TTC549 (cell line): ENCODE measurements at regions not wholly inside any gene's neighbourhood (a gene's known extent, or its start where the extent isn't known, plus 50 kb on each side); places are given as distances from the start of the nearest gene placed in this dataset.
"Not testable (repeated sequence)": the region's sequence is repeated elsewhere in the genome, so short reads cannot be mapped to it uniquely, and the experiment has no call there.

ENCODE experiments used
- FAIRE-seq: peaks from 2 replicates; lab custom pipeline; 2012; peaks lifted over from hg19 to GRCh38; lab: Jason Lieb, UNC

DNA sequence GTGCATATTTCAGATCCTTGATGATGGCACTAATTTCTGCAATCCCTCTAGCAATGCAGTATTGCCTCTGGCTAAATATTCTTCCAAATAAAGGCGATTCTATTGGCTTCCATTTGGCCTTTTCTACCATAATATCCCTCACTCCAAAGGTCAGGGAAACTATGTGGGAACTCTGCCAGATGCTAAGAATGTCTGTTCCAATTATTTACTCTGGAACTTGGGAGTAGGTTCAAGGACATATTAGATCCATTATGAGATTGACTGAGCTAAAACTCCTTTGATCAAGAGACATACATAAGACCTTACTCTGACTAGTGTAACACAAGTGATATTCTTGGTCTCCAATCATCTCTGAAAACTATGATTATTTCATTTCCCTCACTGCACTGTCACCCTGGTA is 674.5 kb upstream of the NECTIN3 start:
- no peak for FAIRE-seq

DNA sequence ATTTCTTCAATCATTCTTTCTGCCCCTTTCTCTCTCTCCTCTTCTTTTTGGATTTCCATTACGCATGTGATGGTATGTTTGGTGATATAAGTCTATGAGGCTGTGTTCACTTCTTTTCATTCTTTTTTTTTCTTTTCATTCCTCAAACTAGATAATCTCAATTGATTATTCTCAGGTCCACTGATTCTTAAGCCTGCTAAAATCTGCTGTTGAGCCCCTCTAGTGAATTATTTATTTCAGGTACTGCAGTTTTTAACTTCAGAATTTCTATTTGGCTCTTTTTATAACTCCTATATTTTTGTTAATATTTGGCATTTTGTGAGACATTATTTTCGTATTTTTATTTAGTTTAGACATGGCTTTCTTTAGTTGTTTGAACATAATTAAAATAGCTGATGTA is 671.3 kb upstream of the NECTIN3 start:
- FAIRE-seq, result no peak

DNA sequence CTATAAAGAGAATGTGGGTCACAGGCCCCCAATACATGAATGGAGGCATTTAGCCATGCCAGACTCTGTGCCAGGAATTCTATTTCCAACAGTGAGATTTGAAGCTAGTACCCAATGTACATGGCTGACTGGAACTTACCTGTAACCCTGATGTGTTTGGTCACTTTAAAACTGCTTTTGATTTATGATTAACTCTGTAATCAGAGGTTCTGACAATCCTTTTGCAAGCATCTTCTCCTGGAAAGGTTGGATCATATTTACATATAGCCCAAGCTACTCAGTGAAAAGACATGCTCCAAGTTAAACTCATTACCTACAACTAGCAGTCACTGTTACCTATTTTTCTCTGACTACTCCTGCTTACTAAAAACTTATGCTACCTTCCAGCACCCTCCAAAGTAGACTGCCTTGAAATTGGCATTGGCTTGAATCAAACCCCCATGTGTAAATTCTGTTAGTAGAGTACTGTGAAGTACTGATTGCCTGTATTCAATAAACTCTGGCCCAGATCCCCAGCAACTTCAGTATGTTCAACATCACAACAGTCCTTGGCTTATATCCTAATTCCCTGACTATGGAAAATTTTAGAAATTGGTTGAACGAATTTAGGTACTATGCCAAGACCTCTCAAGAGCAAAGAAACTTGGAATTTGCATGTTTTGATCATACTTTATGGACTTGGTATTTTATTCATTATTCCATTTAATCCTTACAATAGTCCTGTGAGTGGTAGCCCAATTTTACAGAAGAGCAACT is 665.6 kb upstream of the NECTIN3 start:
- no peak for FAIRE-seq

DNA sequence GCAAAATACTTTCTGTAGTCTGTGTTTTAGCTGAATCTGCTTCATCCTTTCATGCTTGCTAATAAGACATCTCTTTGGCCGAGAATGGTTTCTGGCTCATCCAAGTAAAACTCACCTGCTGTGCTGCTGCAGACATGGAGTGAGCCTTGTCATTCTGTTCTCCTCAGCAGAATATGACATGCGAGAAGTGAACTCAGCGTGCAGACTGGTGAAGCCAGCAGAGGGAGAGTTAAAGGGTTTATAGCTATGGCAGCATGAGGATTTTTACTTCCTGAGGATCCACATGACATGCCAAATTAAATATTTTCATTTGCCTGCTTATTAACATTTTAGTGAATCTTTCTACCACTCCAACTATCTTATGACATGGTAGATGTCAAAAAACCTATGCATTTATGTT is 658.4 kb upstream of the NECTIN3 start:
- no peak for FAIRE-seq

DNA sequence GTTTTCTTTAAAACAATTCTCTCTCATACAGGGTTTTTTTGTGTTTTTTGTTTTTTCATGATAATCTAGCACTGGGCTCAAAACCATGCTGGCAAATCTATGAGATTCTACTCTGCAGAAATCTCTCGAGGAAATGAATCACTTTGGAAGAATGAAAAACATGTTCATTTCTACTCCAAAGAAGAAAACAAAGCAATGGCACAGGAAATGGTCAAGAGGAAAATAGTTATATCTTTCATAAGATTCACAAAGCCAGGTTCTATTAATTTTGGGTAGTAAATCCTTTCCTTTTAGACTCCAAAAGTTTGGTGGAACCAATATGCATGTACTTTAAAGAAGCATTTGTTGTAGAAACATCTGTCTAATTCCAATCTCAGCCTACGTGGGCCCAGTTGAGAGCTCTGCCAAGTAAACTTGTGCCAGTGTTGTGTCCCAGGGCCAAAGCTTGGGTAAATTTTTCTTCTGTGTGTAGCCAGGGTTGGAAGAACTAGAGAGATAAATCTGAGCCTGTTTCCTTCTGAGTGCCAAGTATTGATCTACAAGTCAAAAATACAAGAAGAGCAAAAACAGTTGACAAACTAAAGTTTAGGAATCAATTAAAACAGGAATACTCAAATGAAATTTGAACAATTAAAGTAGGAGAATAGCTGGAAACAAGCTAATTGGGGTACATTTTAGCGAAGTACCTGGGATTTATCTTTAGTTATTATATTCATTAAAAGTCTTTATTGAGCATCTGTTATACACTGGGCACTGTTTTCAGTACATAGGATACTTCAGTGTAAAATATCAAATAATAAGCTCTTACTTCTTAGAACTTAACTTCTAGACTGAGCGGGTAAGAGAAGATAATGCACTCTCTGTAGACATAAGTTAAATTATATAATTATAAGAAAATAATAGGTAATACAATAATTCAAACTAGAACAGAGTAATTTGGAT is 657.5 kb upstream of the NECTIN3 start:
- FAIRE-seq, result no peak

DNA sequence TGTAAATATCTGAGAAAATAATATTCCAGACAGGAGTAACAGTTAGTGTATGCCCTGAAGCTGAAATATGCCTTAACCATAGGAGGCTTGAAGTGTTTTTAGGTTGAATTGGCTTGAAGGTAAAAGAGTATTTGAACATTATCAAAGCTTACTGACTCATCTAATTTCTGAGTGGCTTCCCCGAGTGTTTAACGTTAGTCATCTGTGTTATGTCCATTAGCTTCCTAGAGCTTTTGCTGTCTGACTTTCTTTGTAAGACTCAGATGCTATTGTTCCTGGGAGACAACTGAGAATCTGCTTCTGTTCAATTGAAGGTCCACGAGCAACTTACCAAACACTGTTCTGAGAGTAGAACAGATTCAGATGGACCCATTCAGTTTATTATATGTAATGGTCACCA is 656.8 kb upstream of the NECTIN3 start:
- no peak for FAIRE-seq

DNA sequence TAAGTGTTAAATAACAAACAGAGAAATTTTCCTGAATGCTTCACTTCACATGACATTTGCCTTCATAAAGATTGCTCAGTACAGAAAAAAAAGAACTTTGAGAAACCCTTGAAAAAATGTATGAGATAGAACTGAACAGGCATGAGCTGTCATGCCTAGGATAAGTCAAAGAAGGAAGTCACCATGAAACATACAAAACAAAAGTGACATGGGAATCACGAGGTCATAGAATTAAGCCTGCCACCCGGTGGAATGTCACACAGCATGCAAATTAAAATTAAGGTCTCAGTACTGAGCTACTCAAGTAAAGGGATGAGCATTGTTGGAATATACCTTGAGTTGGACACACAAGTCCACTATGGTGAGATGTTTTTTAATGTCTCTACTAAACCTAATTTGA is 652.5 kb upstream of the NECTIN3 start:
- no peak for FAIRE-seq

DNA sequence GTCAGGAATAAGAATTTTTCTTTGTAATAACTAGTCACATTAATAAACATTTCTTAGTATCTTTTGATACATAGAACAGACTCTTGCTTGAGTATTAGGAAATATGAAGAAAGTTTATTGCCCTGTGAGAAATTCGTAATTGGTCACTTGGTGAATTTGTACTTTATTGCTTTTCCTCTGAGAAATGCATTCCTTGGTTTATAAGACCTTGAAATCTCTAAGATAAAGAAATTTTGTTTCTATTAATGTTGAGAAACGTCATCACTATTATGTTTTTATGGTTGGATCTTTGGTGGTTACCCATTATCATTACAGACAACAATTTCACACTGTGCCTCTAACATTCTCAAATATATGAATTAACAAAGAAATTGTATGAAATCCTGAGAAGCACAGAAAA is 652.0 kb upstream of the NECTIN3 start:
- FAIRE-seq, result no peak

DNA sequence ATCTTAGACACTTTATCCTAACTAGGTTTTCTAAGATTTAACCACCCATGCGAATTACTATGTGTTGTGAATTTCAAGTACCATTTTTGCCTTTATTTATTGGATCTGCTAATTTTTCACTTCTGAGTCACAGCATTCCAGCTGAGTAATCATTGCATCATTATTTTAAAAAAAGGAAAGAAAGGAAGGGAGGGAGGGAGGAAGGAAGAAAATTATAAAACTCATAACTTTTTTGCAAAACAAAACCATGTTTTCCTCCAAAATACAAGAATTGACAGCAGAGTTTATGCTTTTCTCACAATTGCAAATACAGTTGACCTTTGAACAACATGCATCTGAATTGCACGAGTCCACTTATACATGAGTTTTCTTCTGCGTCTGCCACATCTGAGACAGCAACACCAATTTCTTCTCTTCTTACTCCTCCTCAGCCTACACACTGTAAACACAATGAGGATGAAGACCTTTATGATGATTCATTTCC is 651.4 kb upstream of the NECTIN3 start:
- FAIRE-seq, result no peak

DNA sequence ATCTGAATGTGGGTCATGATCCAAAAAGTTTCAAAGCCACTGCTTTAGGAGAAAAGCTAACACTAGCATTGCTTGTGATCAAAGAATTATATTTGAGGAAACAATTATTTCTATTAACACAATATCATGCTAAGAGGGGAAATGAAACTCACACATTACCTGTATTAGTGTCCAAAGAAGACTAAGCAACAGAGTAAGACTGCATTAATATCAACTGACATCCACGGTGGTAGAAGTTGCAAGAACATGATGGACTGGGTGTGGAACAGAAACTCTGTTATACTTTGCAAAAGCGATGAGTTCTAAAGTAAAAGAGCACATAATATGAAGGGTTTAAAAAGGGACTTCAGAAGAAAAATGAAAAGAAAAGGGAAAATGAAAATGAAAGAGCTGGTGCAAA is 648.3 kb upstream of the NECTIN3 start:
- FAIRE-seq, result no peak

DNA sequence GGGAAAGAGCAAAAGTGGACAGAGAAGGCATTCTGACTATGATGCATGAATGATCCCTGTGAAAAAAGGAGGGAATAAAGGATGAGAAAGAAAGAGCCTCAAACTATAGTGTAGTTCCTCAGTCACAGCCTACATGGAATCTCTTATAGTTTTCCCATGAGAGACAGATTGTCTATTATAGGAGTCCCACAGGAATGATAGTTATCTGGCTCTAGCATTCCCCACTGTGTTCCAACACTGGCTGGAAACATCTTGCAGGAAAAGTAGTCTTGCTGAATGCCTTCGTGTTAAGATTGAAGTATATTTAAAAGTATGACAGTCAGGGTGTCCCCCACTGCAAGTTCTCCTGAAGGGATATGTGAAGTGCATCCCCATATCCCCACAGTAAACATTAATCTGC is 641.5 kb upstream of the NECTIN3 start:
- no peak for FAIRE-seq

DNA sequence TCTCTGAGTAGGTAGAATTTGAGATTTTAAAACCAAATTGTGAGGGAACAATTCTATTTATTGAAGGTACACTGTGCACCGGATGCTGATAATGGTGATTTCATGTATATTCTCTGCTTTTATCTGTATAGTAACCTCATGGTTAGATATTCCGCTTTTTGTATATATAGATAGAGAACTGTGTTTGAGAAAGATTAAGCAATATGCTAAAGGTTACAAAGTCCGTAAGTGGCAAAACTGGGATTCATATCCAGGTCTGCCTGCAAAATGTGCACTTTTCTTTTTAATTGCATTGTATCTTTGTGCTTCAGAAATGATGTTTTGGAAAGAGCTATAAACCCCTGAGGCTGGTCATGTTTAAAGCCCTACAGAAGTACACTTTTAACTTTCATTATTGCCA is 635.4 kb upstream of the NECTIN3 start:
- FAIRE-seq, result no peak

DNA sequence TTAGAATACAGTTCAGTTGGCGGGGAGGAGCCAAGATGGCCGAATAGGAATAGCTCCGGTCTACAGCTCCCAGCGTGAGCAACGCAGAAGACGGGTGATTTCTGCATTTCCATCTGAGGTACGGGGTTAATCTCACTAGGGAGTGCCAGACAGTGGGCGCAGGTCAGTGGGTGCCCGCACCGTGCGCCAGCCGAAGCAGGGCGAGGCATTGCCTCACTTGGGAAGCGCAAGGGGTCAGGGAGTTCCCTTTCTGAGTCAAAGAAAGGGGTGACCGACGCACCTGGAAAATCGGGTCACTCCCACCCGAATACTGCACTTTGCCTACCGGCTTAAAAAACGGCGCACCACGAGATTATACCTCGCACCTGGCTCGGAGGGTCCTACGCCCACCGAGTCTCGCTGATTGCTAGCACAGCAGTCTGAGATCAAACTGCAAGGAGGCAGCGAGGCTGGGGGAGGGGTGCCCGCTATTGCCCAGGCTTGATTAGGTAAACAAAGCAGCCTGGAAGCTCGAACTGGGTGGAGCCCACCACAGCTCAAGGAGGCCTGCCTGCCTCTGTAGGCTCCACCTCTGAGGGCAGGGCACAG is 631.5 kb upstream of the NECTIN3 start:
- FAIRE-seq, result not testable (repeated sequence)

DNA sequence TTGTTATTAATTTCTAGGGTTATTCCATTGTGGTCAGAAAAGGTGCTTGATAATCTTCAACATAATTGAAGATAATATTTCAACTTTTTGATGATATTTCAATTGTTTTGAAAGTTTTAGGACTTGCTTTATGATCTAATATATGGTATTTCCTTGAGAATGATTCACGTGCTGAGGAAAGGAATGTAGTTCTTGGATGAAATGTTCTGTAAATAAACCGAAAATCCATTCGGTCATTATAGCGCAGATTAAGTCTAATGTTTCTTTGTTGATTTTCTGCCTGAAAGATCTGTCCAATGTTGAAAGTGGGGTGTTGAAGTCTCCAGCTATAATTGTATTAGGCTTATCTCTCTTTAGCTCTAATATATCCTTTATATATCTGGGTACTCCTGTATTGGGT is 617.5 kb upstream of the NECTIN3 start:
- FAIRE-seq, result no peak

DNA sequence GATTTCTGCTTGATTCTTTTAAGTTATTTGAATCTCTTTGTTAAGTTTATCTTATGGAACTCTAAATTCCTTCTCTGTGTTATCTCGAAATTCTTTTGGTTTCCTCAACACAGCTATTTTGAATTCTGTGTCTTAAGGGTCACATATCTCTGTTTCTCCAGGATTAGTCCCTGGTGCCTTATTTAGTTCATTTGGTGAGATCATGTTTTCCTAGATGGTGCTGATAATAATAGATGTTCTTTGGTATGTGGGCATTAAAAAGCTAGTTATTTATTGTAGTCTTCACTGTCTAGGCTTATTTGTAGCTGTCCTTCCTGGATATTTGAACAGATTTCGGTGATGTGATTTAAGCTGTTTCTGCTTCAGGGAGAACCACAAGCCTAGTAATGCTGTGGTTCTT is 615.6 kb upstream of the NECTIN3 start:
- no peak for FAIRE-seq

DNA sequence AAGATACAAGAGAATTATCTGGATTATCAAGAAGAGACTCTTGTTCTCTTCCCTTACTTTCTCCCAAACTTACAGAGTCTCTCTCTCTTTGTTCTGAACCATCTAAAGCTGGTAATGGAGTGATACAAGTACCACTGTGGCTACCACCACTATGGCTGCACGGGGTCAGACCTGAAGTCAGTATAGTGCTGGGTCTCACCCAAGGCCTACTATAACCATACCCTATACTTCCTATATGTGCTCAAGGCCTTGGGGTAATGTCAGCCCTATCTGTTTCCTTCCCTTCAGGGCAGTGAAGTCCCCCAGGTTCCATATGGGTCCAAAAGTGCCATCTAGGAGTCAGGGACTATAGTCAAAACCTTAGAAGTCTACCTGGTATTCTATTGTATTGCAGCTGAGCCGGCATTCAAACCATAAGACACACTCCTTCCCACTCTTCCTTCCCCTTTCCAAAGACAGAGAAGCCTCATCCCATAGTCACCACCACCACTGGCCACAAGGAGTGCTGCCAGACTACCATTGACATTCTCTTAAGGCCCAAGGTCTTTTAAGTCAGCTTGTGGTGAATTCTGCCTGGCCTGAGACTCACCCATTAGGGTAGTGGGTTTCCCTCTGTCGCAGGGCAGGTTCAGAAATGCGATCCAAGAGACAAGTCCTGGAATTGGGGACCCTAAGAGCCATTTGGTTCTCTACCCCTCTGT is 615.0 kb upstream of the NECTIN3 start:
- FAIRE-seq, result no peak

DNA sequence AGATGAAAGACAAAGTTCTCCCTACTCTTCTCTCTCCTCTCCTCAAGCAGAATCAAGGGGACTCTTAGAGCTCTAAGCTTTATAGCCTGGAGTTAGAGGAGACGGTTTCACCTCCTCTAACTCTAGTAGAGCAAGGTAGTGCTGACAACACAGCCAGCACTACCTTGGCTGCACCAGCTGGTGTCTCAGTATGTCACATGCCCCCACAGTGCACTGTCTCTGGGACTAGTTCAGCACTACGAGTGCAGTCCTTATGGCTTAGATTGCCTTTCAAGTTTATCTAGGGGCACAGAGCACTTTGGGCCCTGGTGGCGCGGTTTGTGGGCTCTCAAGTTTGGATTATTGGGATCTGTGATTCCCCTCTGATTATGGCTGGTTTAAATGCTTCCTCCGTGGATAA is 614.1 kb upstream of the NECTIN3 start:
- FAIRE-seq, result no peak

DNA sequence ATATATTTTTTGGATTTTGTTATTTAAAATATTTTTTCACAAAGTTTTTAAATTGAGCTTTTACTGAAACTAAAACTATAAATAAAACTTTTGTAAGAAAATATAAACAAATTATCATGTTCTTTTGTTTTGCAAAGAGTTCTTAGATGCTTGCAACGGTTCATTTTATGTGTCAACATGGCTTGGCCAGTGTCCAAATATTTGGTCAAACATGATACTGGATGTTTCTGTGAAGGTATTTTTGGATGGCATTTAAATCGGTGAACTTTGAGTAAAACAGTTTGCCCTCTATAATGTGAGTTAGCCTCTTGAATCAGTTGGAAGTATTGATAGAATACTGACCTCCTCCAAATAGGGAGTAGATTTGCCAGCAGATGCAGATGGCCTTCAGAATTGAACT is 612.6 kb upstream of the NECTIN3 start:
- FAIRE-seq, result no peak

DNA sequence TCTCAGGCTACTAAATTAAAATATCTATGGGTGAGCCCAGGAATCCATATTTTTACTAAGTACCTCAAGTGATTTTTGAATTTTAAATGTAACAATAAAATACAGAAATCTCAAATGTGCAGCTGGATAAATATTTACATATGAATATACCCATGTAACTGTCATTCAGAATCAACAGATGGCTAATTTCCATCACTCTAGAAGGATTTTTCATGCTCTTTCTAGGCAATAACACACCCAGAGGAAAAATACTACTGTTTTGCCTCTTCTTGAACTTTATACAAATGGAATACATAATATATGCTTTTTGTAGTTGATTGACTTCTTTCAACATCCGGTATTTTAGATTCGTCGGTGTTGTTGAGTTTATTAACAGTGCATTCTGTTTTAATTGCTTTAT is 601.3 kb upstream of the NECTIN3 start:
- FAIRE-seq, result no peak

DNA sequence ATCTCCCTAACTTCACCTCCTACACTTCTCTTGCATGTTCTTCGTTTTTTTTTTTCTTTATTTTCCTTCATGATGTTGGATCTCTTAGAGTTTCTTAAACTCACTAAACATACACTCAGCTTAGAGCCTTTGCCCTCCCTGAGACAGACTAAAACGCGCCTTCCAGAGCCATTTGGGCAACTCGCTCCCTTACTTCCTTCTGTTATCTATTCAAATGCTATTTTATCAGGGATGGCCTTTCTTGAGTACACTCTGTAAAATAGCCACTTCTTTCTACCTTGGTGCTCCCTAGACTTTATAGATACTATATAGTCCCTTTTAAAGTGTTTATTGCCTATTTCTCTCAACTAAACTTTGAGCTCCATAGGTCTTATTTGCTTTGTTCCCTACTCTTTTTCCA is 598.2 kb upstream of the NECTIN3 start:
- no peak for FAIRE-seq

DNA sequence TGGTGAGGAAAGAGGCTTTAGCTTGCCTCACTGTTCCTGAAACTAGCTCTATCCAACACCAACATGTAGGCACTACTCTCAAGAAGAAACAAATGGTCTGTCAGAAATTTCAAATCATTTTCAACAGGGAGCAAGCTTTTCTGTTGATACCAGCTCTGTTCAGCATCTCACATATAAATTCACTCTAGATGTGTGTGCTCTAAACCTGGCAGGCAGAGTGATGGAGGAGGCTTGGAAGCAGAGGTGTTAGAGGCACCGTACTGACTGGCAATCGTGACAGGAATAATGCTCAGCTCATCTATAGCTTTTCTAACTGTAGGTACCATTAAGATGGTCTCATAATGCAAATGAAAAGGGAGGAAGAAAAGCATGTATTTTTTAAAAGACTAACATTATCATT is 597.2 kb upstream of the NECTIN3 start:
- FAIRE-seq, result no peak

DNA sequence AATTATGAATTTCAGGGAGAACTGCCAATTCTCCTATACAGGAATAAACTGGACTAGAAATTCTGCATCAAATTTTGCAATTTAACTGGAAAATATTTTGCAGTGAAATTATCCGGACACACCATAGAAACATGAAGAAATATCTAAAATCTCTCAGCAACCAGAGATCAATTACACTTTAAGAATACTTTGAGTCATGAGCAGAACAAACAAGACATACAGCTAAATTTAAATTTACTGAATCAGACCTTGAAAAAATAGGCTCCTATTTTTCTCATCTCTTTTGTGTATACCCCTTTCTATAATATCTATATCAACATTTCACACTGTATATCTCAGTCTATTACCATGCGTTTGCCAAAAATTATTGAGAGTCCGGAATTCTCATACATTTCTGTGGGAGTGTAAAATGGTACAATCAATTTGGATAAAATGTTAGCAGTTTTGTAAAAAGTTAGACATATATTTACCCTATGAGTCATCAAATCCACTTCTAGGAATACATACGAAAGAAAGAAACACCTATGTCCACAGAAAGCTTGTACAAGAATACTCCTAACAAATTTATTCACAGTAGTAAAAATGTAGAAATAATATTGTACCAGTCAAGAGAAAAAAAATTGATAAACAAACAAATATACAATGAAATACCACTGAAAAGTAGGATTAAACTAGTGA is 593.1 kb upstream of the NECTIN3 start:
- no peak for FAIRE-seq
